ENCODE measurements at regions not wholly inside any gene's neighbourhood (a gene's known extent, or its start where the extent isn't known, plus 50 kb on each side); places are given as distances from the start of the nearest gene placed in this dataset.

DNA sequence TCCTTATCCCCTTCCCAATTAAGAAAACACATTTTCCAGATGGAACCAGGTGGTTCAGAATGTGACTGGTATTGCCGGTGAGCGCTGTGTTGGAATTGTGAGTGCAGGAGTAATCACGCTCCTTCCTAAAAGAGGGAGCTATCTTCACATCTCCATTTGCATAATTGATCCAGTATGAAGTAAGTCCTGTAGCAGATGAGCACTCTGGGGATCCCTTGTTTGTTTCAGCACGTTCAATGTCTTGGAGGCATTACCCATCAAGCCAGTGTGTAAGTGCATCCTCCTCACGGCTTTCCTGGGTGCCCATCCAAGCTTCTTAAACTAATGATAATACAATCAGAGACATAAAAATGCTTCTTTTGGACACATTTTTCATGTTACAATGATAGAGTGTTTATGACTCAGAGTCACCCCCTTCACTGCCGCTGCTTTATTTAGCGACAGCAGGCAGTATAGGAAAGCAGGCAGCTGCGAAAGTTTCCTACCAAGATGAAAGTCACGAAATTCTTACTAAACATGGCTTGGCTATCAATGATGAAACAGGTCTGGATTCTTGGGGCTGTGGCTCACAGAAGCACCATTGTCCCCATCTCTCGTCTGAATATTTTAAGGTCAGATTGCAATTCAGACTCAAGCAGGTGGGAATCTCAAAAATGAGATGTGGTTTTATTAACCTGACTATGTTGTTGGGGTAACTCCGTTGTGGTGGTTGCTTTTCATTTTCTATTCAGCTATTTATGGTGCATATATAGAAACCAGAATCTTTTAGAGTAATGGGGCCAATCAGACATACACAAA lies 346.3 kb upstream of the MDFIC2 start:
- TF ChIP-seq EP300 (IDR thresholded peaks at IDR 0.05) (no peak), POLR2AphosphoS5 (IDR thresholded peaks at IDR 0.05) (no peak)
- TF ChIP-seq, protein P1, sequence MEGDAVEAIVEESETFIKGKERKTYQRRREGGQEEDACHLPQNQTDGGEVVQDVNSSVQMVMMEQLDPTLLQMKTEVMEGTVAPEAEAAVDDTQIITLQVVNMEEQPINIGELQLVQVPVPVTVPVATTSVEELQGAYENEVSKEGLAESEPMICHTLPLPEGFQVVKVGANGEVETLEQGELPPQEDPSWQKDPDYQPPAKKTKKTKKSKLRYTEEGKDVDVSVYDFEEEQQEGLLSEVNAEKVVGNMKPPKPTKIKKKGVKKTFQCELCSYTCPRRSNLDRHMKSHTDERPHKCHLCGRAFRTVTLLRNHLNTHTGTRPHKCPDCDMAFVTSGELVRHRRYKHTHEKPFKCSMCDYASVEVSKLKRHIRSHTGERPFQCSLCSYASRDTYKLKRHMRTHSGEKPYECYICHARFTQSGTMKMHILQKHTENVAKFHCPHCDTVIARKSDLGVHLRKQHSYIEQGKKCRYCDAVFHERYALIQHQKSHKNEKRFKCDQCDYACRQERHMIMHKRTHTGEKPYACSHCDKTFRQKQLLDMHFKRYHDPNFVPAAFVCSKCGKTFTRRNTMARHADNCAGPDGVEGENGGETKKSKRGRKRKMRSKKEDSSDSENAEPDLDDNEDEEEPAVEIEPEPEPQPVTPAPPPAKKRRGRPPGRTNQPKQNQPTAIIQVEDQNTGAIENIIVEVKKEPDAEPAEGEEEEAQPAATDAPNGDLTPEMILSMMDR (IDR thresholded peaks at IDR 0.05): no peak

Data from stomach (tissue), 4 donors.